OCI-LY3 (cell line): ENCODE measurements at regions not wholly inside any gene's neighbourhood (a gene's known extent, or its start where the extent isn't known, plus 50 kb on each side); places are given as distances from the start of the nearest gene placed in this dataset.

Experiments
- CTCF ChIP-seq: fragments of 200-600, 300-600 bp; sonication (generic); IDR thresholded peaks from 2 replicates; pipeline ENCODE4 v1.5.1; 2014; ENCODE audit warnings: antibody characterized with exemption, low read length, low read depth
- EZH2phosphoT487 ChIP-seq: fragments of 200-600 bp; shearing (Covaris generic); IDR thresholded peaks from 2 replicates; pipeline ENCODE4 v1.6.1; 2018; ENCODE audit warnings: antibody characterized with exemption, mixed run types, low read depth

- no peak for TF ChIP-seq CTCF
- TF ChIP-seq EZH2phosphoT487 = no peak
Observed at GRCh38 chr7:11313801-11314200, 340.1 kb downstream of the PHF14 start.
